HG03442 (cell line): ENCODE measurements at regions not wholly inside any gene's neighbourhood (a gene's known extent, or its start where the extent isn't known, plus 50 kb on each side); places are given as distances from the start of the nearest gene placed in this dataset.
"Not testable (repeated sequence)": the region's sequence is repeated elsewhere in the genome, so short reads cannot be mapped to it uniquely, and the experiment has no call there.

Source experiments
- ATAC-seq: cut with Tn5 transposase; IDR thresholded peaks from one replicate; pipeline ENCODE4 v1.9.1; 2021; ENCODE audit warnings: mild to moderate bottlenecking, moderate library complexity; ENCODE audit not compliant: unreplicated experiment

DNA sequence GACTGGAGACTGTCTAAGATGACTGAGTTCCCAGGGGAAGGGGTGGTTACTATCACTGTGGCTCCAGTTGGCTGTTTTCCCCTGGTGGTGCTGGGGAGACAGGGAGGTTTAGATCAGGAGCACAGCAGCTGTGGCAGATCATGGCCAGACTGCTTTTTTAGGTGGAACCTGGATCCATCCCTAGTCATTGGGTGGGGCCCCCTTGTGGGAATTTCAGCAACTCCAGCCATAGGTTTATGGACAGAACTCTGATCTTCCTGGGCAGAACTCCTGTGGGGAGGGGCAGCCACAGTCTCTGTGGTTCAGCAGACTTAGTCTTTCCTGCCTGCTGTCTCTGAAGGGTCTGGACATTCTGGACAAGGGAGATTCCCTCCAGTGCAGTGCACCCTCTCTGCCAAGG lies 917.4 kb upstream of the FOXG1 start:
- not testable (repeated sequence) for ATAC-seq

DNA sequence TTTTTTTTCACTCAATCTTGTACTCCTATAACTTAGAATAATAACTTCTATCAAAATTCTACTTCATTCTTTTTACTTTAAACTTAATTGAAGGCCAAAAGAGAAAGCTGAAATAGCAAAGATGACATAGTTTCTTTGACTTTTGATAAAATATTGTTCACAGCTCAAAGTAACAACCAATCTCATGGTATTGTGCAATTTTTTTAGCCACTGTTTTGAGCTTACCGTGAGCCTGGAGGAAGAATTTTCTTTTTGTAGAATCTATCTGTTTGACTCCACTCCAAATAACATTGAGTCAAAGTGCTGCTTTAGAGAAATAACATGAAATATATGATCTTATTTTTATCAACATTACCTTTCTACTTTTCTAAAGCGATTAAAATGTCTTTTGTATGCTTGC lies 903.9 kb upstream of the FOXG1 start:
- no peak for ATAC-seq

GRCh38 chr14:27863166-27863565 lies 903.4 kb upstream of the FOXG1 start:
- no peak for ATAC-seq

DNA sequence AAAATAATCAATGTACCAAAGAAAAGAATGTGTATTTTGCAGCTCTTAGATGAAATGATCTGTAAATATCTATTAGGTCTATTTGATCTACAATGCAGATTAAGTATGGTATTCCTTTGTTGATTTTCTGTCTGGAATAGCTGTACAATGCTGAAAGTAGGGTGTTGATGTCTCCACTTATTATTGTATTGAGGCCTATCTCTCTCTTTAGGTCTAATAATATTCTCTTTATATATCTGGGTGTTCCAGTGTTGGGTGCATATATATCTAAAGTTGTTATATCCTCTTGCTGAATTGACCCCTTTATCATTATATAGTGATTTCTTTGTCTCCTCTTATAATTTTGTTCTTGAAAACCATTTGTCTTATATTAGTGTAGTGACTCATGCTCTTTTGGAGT lies 885.5 kb upstream of the FOXG1 start:
- no peak for ATAC-seq

DNA sequence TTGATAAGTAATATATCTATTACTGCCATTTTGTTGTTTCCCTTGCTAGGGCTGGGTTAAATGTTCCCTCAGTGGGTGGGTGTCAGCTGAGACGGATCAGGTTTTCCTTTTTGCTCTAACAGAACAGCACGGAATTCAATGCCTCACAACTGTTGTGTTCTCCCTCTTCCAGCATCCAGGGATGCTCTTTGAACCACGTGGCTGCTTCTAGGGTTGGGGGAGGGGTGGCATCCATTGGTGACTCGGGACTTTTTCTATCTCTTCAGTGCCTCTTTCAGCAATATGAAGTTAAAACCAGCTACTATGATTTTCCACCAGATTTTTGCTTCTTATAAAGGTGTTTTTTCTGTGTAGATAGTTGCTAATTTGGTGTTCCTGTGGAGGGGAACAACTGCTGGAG lies 884.9 kb upstream of the FOXG1 start:
- no peak for ATAC-seq

GRCh38 chr14:27886256-27886655 lies 880.3 kb upstream of the FOXG1 start:
- no peak for ATAC-seq

GRCh38 chr14:27890259-27890658 lies 876.3 kb upstream of the FOXG1 start:
- ATAC-seq = no peak

DNA sequence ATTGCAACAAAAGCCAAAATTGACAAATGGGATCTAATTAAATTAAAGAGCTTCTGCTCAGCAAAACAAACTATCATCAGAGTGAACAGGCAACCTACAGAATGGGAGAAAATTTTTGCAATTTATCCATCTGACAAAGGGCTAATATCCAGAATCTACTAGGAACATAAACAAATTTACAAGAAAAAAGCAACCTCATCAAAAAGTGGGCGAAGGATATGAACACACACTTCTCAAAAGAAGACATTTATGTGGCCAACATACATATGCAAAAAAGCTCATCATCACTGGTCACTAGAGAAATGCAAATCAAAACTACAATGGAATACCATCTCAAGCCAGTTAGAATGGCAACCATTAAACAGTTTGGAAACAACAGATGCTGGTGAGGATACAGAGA lies 858.1 kb upstream of the FOXG1 start:
- not testable (repeated sequence) for ATAC-seq

DNA sequence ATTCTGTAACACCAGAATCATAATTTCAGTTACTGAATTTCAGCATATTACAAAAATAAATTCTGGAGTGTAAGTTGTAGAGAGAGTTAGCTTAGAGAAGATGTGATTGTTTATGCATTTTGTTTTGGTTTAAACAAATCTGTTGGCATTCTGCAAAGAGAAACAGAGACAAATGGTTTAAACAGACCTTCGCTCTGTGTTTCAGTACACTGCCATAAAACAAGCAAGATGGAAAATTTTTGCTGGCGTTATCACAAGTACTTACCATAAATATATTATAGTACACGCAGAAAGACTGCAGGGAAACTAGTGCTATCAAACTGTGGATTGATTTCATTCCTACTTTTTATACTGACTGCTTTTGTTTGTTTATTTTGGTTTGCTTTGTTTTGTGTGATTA lies 850.3 kb upstream of the FOXG1 start:
- ATAC-seq = no peak

- ATAC-seq = no peak
These were observed 848.7 kb upstream of the FOXG1 start for GRCh38 chr14:27917896-27918295.

- ATAC-seq = no peak
These were observed 839.1 kb upstream of the FOXG1 start for GRCh38 chr14:27927519-27927918.

- no peak for ATAC-seq
These were observed 836.7 kb upstream of the FOXG1 start for GRCh38 chr14:27929797-27930347.

- no peak for ATAC-seq
These were observed 828.2 kb upstream of the FOXG1 start for GRCh38 chr14:27938392-27938791.

GRCh38 chr14:27945512-27945911 lies 821.1 kb upstream of the FOXG1 start:
- ATAC-seq = no peak

GRCh38 chr14:27958757-27959156 lies 807.8 kb upstream of the FOXG1 start:
- ATAC-seq = no peak

- no peak for ATAC-seq
These were observed 770.9 kb upstream of the FOXG1 start for GRCh38 chr14:27995691-27996090.

DNA sequence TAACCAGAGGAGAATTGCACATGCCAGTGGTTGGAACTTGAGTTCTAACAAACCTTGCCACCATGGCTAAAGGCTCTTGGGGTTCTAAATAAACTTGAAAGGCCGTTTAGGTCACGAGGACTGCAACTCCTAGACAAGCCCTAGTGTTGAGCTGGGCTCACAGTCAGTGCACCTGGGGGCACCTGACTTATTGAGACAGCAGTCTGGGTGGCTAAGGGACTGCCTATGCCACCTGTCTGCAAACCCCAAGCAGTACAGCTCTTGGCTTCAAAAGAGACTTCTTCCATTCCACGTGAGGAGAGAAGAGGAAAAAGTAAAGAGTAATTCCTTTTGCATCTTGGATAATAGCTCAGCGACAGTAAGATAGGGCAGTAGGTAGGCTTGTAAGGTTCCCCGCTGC lies 765.6 kb upstream of the FOXG1 start:
- no peak for ATAC-seq

- no peak for ATAC-seq
These were observed 753.8 kb upstream of the FOXG1 start for GRCh38 chr14:28012629-28013415.

DNA sequence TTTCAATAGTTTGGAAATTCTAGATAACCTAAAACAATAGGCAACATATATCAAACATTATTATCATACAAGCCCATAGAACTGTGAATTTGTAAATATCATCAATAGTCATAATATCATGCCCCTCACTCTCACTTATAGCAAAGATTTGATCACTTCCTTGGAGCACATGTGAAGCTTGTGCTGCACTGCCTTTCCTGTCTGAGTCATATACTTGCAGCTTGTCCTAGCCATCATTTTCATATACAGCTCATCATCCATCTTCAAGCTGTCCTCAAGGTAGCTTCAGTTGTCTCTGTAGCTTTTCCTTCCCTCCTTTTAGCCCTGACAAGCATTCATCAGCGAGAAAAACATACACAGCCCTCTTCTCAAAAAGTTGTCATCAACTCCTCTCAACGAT lies 746.5 kb upstream of the FOXG1 start:
- ATAC-seq = no peak

DNA sequence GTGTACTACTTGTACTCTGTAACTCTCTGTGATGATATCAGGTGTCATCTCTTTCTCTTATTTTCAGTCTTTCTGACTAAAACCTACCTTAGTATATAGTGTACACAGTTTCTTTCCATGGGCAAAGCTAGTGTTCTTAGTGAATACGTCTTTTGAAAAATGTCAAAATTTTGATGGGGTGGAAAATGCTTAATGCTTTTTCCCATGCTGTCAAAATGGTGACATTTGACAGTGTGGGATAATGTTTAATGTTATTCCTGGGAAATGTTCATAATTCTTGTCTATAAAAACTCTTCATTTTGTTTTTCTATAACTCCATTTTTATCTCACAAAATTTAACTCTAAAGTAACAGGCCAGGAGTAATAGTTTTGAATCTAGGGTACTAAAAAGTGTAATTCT lies 742.7 kb upstream of the FOXG1 start:
- ATAC-seq = no peak

- ATAC-seq = no peak
These were observed 714.3 kb upstream of the FOXG1 start for GRCh38 chr14:28052251-28052650.

- ATAC-seq = no peak
These were observed 711.6 kb upstream of the FOXG1 start for GRCh38 chr14:28055008-28055407.
